GM19438 (cell line): ENCODE measurements at regions not wholly inside any gene's neighbourhood (a gene's known extent, or its start where the extent isn't known, plus 50 kb on each side); places are given as distances from the start of the nearest gene placed in this dataset.

Experiments used
- ATAC-seq: cut with Tn5 transposase; IDR thresholded peaks from one replicate; pipeline ENCODE4 v1.9.1; 2021; ENCODE audit warnings: low read depth; ENCODE audit not compliant: unreplicated experiment

DNA sequence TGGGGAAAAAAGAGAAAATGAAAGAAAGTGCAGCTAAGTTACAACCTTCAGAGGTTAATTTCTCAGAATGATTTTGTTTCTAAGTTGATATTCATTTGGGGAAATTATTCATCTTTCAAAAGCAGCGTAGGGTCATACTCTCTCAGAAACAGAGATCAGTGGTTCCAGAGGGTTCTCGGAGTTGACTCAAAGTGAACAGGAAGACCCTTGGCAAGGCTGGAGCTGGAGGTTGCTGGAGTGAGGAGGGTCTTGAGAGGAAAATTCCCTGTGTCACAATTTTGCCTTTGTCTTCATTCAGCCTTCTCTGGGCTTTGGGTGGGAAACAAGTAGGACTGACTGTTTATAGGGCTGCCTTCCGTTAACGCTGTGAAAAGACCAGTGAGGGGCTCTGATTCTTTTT lies 168.2 kb downstream of the ICOS start:
- no peak for ATAC-seq

- ATAC-seq, result no peak
Observed at GRCh38 chr2:204108330-204108751, 171.8 kb downstream of the ICOS start.

- ATAC-seq, result no peak
Observed at GRCh38 chr2:204108781-204109295, 172.3 kb downstream of the ICOS start.

DNA sequence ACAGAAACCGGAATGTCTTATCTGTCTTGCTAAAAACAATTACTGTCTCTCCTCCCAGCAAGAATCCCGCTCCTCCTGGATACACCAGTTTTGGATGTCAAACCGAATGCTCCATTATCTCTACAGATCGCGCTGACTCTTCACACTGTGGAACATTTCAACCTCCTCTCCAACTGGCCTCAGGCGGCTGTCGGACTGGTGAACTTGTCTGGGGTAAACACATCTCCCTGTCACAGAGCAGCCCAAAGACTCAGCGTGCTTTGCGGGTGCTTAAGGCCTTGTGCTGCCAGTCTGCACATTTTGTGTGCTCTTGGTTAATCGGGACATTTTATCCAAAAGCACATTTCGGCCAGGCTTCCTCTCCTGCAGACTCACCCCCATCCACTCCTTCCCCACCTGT lies 173.1 kb downstream of the ICOS start:
- ATAC-seq, result no peak

DNA sequence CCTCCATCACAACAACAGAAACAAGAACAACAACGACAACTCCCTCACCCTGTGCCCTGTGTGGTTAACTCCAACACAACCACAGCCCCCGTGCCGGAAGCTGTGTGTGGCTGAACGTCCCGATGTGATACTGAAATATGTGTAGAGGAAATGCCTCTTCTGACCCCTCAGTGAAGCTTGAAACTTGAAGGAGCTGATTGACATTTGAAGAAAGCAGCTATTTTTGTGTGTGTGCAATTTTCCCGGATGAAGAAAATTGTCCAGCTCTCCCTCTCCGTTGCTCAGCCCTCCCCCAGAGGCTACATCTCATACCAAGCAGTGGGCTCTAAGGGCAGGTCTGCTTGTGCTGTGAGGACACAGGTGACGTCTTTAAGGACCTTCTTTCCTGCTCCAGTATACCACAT lies 173.8 kb downstream of the ICOS start:
- peak; percentile 97 for ATAC-seq

- no peak for ATAC-seq
Observed at GRCh38 chr2:204110751-204111516, 174.4 kb downstream of the ICOS start.

GRCh38 chr2:204112084-204112770 lies 175.7 kb downstream of the ICOS start:
- no peak for ATAC-seq

- ATAC-seq, result no peak
Observed at GRCh38 chr2:204114295-204115136, 178.0 kb downstream of the ICOS start.

DNA sequence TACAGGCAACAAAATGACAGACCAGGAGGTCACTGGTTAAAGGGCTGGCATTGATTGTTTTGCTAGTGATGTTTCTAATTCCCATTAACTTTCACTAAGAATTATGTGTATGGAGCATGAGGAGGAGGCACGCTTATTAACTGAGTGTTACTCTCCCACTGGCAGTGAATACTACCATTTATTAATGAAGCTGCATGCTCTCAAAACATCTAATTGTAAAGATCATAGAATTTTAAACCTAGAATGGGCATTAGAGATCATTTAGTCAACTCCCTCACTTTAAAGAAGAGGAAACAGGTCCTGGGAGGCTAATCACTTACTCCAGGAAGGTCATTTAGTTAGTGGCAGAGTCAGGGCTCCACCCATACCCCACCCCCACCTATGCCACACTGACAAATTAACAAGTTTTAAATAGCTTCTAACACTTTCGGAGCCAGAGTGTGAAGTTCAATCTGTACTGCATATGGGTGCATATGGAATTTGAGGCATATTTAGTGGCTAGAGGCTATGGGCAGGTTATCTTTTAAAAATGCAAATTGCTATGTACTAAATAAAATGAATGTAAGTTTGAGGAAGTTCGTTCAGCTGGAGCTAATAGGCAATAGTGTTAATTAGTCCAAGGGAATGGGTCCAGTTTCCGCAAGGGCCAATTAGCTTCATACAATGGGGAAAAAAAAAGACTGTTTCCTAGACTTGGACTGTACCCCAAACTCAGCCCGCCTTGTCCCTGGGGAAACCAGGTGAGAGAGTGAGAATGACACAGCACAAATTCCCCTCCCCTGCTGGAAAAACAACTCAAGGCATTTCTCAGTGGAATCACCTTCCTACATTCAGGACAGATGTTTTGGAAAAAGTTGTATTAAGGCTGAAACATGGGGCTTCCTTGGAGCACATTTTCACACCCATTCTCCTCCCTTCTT lies 178.8 kb downstream of the ICOS start:
- ATAC-seq, result no peak

- ATAC-seq, result no peak
Observed at GRCh38 chr2:204116159-204116792, 179.7 kb downstream of the ICOS start.

- ATAC-seq, result no peak
Observed at GRCh38 chr2:204122425-204122824, 185.9 kb downstream of the ICOS start.

- ATAC-seq, result no peak
Observed at GRCh38 chr2:204124140-204124750, 187.7 kb downstream of the ICOS start.

- no peak for ATAC-seq
Observed at GRCh38 chr2:204126705-204127104, 190.1 kb downstream of the ICOS start.

DNA sequence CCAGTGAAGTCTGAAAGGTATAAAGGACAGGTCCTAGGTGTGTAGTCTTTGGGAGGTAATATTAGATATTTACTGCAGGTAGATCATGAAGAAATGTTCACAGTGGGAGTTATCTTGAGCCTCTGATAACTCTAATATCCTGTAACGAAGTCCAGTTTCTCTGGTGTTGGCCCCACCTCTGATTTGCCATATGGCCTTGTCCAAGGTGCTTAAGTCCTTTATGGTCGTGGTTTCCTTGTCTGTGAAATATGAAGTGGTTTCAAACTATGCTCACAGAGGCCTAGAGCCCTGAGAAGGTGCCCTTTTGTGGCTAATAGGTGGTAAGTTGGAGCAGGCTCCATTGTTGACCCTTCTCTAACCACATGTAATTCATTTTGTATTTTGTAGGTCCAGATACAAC lies 190.7 kb downstream of the ICOS start:
- ATAC-seq, result no peak

GRCh38 chr2:204129591-204130294 lies 193.2 kb downstream of the ICOS start:
- ATAC-seq, result no peak

DNA sequence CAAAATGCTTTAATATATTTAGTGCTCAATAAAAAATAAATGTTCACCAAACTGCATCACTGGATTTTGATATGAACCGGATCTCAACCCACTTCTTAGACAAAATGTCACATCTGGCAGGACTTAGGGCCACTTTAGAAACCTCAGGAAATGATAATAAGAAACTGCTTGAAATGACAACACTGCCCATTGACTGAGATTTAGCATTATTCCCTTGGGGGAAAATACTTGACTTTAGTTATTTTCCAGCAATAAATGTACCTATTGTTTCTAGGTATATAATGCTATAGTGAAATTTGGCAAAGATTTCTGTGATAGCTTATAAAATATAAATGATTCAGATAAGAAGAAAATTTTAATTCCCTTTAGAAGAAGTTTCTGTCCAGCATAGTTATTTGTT lies 195.1 kb downstream of the ICOS start:
- ATAC-seq, result no peak

DNA sequence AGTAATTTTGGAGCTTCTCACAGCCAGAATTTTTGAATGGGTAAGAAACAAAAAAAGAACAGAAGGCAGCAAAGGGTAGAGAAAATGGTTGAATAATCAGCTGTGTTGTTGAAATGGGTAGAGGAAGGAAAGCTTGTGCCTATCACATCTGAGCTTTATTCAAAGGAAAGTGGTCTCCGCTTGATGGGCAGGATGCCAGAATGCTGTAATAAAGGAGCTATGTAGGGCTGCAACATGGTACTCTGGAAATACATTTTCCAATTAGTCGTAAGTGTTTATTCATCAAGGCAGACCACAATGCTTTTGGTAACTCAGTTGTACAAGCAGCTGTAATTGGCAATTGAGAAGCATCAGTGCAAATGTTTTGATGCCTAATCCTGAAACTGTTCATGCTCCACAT lies 196.9 kb downstream of the ICOS start:
- ATAC-seq, result no peak

- no peak for ATAC-seq
Observed at GRCh38 chr2:204134421-204134820, 197.9 kb downstream of the ICOS start.

- no peak for ATAC-seq
Observed at GRCh38 chr2:204135752-204136151, 199.2 kb downstream of the ICOS start.
